Stimulated activated CD4-positive, alpha-beta T cell treated with anti-CD3 and anti-CD28 coated beads, Interleukin-1b, Interleukin-23, amount 100 ng/mL, for 48 hours (primary cell): ENCODE measurements at regions not wholly inside any gene's neighbourhood (a gene's known extent, or its start where the extent isn't known, plus 50 kb on each side); places are given as distances from the start of the nearest gene placed in this dataset.

Experiments
- DNase-seq: peaks from one replicate; pipeline ENCODE4 v3.0.0-alpha.2; 2020

DNA sequence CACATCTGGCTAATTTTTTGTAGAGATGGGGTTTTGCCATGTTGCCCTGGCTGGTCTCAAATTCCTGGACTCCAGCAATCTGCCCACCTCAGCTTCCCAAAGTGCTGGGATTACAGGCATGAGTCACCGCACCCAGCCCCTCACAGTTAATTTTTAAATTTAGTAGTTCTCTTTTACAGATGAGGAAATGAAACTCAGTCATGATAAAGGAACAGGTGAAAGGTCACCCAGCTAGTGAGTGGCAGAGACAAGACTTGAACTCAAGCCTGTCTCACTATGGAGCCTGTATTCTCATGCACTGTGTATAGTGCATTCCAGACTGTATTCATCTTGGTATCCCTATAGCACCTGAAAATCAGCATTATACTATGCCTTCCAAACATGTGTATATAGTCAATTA lies 77.1 kb upstream of the WSB1 start:
- DNase-seq = no peak

DNA sequence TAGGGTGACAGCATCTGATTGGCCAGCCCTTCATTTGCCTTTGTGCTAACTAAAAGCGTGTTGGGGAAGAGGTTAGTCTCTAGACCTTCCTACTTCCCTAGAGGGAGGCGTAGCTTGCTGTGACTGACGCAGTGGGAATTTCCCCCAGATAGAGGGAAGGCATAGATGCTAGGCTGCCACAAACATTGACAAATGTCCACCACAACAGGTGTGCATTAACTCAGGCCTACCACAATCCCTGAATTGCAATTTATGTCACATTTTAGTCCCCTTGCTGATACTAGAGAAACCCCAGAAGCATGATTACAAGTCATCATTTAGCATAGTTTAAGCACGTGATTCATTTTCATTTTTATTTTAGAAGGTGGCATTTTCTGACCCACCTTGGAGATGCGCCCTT lies 76.3 kb upstream of the WSB1 start:
- no peak for DNase-seq

- DNase-seq = no peak
These were observed 75.9 kb upstream of the WSB1 start for GRCh38 chr17:27218041-27218440.

DNA sequence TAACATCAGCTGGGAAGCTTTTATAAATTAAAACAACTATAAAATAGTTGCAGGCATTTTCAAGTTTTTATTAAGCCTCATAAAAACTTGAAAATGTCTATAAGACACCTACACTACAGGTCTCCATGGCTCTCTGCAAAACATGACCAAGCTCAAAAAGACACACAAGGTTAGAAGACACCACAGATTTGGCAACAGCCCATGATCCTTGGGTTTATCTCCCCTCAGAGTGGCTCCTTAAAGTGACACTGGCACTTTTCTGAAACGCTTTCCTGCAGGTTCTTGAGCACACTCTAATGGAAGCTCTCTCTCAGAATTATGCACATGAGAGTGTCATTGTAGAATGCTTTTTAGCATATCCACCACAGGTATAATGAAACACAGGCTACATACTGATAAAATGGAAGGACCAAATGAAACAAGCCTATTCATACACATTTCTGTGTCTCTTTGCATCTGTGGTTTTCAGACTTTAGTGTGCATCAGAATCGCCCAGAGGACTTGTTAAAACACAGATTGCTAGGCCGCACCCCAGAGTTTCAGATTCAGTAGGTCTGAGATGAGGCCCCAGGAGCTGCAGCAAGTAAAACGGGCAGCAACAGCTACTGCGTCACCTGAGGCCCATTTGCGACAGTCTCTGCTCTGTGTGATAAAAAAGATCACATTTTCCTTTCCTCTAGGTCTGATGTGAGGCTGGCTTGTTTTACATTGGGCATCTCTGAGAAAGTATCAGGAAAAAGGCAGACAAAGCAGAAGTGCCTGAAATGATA lies 75.0 kb upstream of the WSB1 start:
- DNase-seq = peak; percentile 32

GRCh38 chr17:27222515-27222914 lies 71.4 kb upstream of the WSB1 start:
- no peak for DNase-seq

DNA sequence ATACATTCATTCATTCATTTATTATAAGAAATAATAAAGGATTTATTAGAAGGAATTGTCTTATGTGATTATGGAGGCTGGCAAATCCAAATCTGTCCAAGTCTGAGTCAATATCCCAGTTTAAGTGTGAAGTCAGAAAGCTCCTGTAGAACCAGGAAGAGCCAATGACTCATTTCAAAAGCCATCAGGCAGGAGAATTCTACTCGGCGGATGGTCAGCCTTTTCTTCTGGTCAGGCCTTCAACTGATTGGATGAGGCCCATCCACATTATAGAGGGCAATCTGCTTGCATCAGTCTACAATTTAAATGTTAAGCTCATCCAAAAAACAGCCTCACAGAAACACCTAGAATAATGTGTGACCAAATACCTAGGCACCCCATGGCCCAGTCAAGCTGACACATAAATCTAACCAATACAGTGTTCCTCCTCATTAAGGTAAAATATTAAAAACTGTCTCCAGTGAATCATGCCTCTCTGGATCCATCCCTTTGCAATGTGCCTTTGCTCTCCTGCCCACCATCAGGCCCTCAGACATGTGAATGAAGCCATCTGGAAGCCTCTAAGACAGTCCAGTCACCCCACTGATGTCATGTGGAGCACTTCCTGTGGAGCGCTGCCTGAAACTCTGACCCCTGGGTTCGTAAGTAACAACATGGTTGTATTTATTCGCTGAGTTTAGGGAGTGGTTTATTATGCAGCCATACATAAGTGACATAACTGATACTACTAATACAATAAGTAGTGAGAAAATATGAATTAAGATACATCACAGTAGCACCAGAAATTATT lies 69.2 kb upstream of the WSB1 start:
- DNase-seq = no peak

DNA sequence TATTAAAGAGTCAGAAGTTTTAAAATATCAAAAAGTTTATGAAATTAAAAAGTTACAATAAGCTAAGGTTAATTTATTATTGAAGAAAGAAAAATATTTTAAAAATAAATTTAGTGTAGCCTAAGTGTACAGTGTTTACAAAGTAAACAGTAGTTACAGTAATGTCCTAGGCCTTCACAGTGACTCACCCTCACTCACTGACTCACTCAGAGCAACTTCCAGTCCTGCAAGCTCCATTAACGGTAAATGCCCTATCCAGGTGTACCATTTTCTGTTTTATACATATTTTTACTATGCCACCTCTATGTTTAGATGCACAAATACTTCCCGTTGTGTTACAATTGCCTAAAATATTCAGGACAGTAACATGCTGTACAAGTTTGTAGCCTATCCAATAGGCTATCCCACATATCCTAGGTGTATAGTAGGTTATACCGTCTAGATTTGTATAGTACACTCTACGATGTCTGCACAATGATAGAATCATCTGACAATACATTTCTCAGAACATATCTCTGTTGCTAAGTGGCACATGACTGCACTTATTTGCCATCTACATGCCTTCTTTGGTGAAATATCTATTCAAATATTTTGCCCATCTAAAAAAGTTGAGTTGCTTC lies 67.2 kb upstream of the WSB1 start:
- DNase-seq = no peak

GRCh38 chr17:27230996-27231395 lies 62.9 kb upstream of the WSB1 start:
- DNase-seq = no peak

GRCh38 chr17:27232328-27232727 lies 61.6 kb upstream of the WSB1 start:
- no peak for DNase-seq

DNA sequence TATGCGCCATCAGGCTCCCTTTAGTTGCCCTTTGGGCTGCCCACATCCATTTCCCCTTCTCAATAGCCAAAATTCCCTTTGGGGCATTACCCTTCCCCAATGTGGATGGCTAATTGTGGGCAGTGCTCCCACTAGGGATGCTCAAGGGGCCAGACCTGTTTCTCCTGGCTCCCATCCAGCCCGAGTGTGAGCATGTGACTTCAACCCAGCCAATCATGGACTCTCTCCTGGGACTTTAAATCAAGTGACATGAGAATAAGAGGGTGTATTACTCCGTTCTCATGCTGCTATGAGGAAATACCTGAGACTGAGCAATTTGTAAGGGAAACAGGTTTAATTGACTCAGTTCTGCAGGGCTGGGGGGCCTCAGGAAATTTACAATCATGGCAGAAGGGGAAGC lies 60.9 kb upstream of the WSB1 start:
- DNase-seq = no peak

GRCh38 chr17:27233776-27234175 lies 60.1 kb upstream of the WSB1 start:
- DNase-seq = no peak

- peak; percentile 61 for DNase-seq
These were observed 57.1 kb upstream of the WSB1 start for GRCh38 chr17:27236717-27237315.

- no peak for DNase-seq
These were observed 56.0 kb upstream of the WSB1 start for GRCh38 chr17:27237890-27238289.

- DNase-seq = peak; percentile 41
These were observed 54.9 kb upstream of the WSB1 start for GRCh38 chr17:27239046-27239445.

GRCh38 chr17:27239584-27239983 lies 54.3 kb upstream of the WSB1 start:
- no peak for DNase-seq

DNA sequence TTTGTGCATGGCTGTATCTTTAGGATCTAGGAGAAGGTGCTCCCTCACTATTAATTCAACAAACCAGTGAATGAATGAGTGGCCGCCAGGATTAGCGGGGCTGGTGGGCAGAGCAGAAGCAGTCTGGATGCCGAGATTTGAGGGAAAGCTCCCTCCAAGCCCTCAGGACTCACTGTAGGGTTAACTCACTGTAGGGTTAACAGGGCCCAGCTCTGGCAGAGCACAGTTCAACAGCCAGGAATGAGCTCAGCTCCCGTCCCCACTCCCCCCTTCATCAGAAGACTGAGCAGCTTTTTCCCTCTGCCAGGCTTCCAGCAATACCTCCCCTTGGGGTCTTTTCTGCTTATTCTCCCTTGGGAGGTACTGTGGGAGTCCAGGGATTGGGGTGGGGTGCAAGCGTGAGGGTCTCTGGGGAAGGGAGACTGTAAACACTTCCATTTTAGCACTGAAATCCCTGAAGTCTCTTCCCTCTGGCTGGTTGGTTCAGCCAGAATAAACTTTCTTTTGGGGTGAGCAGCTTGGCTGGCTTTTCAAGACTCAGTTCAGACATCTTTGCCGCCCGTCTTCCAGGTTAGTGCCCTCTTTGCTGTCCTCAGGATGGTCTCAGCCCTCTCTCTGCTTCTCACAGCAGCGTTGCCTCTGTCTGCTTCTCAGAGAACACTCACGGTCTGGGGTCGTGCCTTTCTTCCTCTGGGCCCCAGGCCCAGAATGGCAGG lies 53.7 kb upstream of the WSB1 start:
- no peak for DNase-seq

- DNase-seq = no peak
These were observed 53.1 kb upstream of the WSB1 start for GRCh38 chr17:27240802-27241155.

- no peak for DNase-seq
These were observed 52.5 kb upstream of the WSB1 start for GRCh38 chr17:27241346-27241946.

DNA sequence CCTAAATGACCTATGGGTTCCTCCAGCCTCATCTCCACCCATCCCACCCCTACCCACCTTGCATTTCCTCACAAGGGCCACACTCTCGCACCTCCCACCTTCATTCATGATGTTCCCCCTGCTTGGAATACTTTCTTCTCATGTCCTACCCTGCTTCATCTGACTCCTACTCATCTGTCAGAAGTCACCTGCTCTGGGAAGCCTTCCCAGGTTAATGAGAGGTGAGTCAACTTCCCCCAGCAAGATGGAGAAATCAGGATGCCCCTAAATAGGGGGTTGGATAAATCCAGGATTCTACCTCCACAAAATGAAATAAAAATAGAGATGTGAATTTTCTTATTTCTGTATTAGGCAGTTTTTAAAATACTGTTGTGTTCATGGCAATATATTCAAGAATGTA lies 51.0 kb upstream of the WSB1 start:
- DNase-seq = no peak

DNA sequence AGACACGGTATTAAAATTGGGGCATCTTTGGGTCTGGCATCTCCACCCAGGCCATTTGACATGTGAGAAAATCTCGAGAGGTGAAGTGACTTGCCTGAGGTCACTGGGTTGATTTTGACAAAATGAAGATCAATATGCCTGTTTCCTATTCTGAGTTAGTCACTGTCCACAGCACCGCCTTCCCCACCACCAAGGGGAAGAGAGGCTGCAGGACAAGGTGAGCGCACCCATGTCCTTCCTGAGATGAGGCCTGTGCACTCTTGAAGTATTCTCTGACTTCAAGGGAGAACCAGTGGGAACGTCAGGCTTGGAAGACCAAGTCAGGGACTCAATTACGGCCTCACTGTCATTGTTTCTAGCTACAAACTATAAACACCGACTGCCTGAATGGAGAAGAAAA lies 49.9 kb upstream of the WSB1 start:
- no peak for DNase-seq
